ENCODE measurements at regions not wholly inside any gene's neighbourhood (a gene's known extent, or its start where the extent isn't known, plus 50 kb on each side); places are given as distances from the start of the nearest gene placed in this dataset.
"Not testable (repeated sequence)": the region's sequence is repeated elsewhere in the genome, so short reads cannot be mapped to it uniquely, and the experiment has no call there.

DNA sequence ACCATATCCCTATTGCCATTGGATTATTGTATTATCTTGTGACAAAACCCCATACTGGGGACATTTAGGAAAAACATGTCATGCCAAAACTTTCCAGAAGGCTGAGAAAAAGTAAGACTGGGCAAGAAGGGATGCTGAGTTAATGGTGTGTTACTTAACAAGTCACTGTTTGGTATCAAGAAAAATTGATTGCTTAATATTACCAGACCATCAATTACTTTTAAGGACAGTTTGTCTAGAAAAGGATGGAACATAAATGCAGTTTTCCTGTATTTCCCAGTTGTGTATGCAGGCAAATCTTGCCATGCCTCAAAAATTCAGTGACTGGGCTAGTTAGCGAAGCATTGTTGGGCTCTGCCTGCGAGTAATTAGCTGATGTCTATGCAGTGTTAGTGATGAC is 705.6 kb upstream of the MIR17HG start:
- TF ChIP-seq, protein P1, sequence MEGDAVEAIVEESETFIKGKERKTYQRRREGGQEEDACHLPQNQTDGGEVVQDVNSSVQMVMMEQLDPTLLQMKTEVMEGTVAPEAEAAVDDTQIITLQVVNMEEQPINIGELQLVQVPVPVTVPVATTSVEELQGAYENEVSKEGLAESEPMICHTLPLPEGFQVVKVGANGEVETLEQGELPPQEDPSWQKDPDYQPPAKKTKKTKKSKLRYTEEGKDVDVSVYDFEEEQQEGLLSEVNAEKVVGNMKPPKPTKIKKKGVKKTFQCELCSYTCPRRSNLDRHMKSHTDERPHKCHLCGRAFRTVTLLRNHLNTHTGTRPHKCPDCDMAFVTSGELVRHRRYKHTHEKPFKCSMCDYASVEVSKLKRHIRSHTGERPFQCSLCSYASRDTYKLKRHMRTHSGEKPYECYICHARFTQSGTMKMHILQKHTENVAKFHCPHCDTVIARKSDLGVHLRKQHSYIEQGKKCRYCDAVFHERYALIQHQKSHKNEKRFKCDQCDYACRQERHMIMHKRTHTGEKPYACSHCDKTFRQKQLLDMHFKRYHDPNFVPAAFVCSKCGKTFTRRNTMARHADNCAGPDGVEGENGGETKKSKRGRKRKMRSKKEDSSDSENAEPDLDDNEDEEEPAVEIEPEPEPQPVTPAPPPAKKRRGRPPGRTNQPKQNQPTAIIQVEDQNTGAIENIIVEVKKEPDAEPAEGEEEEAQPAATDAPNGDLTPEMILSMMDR (conservative IDR thresholded peaks at IDR 0.05; ENCODE audit: low read depth, low read length): no peak
- no peak for DNase-seq (ENCODE audit: low read depth)
- no peak overlapping the region for H3K4me3 ChIP-seq (ENCODE audit: low read depth, low read length)

DNA sequence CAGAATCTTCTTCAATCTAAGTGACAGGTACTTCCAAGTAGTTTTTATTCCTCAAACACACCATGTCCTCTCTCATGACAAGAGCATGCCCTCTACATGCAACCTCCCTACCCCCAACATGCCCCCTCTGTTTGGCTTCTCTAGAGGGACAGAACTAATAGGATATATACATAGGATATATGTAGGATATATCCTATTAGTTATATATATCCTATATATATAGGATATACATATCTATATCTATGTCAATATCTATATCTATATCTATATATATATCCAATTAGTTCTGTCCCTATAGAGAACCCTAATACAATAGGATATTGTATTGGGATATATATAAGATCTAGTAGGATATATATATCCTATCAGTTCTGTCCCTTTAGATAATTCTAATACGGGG is 701.9 kb upstream of the MIR17HG start:
- no peak for DNase-seq (ENCODE audit: low read depth)
- no peak overlapping the region for H3K4me3 ChIP-seq (ENCODE audit: low read depth, low read length)
- TF ChIP-seq, protein P1 (conservative IDR thresholded peaks at IDR 0.05; ENCODE audit: low read depth, low read length): no peak

DNA sequence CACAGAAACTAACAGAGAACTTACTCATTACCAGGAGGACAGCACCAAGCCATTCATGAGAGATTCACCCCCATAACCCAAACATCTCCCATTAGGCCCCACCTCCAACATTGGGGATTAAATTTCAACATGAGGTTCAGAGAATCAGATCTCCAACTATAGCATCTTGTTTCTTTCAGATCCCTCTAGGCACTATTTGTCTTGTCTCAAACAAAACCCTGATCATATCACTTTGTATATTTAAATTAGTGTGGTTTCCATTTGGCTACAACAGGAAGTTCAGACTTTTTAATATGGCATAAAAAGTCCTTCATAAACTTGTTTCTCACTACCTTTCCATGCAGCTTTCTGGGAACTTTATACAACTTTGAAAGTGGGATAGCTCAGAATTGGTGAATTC is 699.0 kb upstream of the MIR17HG start:
- no peak for DNase-seq (ENCODE audit: low read depth)
- TF ChIP-seq, protein P1 (conservative IDR thresholded peaks at IDR 0.05; ENCODE audit: low read depth, low read length): no peak
- H3K4me3 ChIP-seq (ENCODE audit: low read depth, low read length): no peak overlapping the region

DNA sequence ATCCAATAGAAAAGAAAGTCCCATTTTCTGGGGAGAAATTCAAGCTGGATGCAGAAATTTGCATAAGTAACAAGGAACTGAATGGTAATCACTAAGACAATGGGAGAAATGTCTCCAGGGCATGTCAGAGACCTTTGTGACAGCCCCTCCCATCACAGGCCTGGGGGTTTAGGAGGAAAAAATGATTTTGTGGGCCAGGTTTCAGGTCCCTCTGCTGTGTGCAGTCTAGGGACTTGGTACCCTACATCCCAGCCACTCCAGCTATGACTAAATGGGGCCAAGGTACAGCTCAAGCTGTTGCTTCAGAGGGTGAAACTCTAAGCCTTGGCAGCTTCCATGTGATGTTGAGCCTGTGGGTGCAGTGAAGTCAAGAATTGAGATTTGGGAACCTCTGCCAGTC is 695.5 kb upstream of the MIR17HG start:
- DNase-seq (ENCODE audit: low read depth): no peak
- TF ChIP-seq, protein P1 (conservative IDR thresholded peaks at IDR 0.05; ENCODE audit: low read depth, low read length): no peak
- H3K4me3 ChIP-seq (ENCODE audit: low read depth, low read length): no peak overlapping the region

DNA sequence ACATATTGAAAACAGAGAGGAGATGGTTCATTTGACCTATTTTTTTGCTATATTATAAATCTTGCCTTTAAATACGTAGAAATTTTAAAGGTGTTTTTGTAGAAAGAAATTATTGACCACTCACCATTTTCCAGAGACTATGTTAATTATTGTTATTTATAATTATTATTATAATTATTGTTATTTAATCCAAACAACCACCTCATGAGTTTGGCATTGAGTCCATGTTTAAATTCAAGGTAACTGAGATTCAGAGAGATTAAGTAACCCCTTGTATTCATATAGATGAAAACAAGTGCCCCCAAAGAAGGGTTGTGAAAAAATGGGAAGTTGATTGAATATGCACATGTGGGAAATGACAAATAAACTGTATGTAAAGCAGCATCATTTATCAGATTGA is 692.5 kb upstream of the MIR17HG start:
- H3K4me3 ChIP-seq (ENCODE audit: low read depth, low read length): no peak overlapping the region
- DNase-seq (ENCODE audit: low read depth): no peak
- TF ChIP-seq, protein P1 (conservative IDR thresholded peaks at IDR 0.05; ENCODE audit: low read depth, low read length): no peak

DNA sequence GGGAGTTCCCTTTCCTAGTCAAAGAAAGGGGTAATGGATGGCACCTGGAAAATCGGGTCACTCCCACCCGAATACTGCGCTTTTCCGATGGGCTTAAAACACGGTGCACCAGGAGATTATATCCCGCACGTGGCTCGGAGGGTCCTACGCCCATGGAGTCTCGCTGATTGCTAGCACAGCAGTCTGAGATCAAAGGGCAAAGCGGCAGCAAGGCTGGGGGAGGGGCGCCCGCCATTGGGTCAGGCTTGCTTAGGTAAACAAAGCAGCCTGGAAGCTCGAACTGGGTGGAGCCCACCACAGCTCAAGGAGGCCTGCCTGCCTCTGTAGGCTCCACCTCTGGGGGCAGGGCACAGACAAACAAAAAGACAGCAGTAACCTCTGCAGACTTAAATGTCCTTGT is 683.3 kb upstream of the MIR17HG start:
- H3K4me3 ChIP-seq (ENCODE audit: low read depth, low read length): not testable (repeated sequence)

DNA sequence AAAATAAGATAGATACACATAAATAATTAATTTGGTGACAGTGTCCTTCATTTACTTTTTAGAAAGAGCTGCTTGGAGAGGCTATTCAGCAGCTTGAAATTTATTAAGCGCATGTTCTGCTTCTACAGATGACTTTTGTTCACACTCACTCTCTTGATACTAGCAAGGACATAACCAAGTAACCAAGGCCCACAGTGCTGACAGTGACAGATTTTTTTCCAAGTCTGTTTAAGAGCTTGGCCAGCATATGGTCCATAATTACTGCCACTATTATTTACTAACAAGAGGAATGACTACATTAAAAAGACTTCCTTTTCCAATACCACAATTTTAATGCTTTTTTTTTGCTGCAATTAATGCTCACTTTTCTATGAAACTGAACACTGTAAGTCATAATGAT is 673.7 kb upstream of the MIR17HG start:
- TF ChIP-seq, protein P1 (conservative IDR thresholded peaks at IDR 0.05; ENCODE audit: low read depth, low read length): no peak
- DNase-seq (ENCODE audit: low read depth): no peak
- H3K4me3 ChIP-seq (ENCODE audit: low read depth, low read length): no peak overlapping the region

More for the DNA sequence above, 683.3 kb upstream of the MIR17HG start:
- not testable (repeated sequence) for DNase-seq (ENCODE audit: low read depth)

DNA sequence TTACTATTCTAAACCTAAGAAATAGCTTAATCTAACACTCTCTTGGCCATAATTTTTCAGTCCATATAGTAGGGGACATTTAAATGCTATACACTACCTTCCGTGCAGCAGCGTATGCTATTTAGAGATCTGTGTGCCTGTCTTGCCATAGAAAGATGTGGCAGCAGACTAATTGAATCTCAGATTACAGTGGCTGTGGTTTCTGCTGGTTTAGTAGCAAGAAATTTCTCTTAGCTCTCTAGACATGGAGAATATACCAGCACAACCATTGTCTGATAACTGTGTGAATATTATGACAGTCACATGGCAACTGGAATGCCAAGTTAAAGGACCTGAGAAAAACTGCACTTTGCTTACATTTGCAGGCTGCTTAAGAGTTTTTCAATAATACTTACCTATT is 672.4 kb upstream of the MIR17HG start:
- no peak for DNase-seq (ENCODE audit: low read depth)
- TF ChIP-seq, protein P1 (conservative IDR thresholded peaks at IDR 0.05; ENCODE audit: low read depth, low read length): no peak
- no peak overlapping the region for H3K4me3 ChIP-seq (ENCODE audit: low read depth, low read length)

All from epithelial cell of proximal tubule (primary cell).